K562 (cell line): ENCODE measurements at regions not wholly inside any gene's neighbourhood (a gene's known extent, or its start where the extent isn't known, plus 50 kb on each side); places are given as distances from the start of the nearest gene placed in this dataset.

Experiments used
- ATAC-seq: fragments of 200-7000 bp; cut with Tn5 transposase; 3 replicates; pipeline ENCODE4 v1.9.1; 2020; ENCODE audit warnings: moderate library complexity
- BruUV-seq: library from RNA; stranded (reverse); fragments of 400-500 nt; replicated peaks from 2 replicates; lab custom pipeline; 2021; lab: Mats Ljungman, UMichigan
- CTCF ChIA-PET: fragments of 300-600 bp; formaldehyde crosslinking; extraction: SDS; loops from one replicate; lab custom pipeline; 2021; ENCODE audit warnings: low intra/inter-chr PET ratio; lab: Yijun Ruan, JAX
- POLR2A ChIA-PET: fragments of 300-600, 350-650 bp; sonication (Branson Sonifier 250); formaldehyde crosslinking; extraction: SDS; loops from one replicate; lab custom pipeline; 2021; ENCODE audit warnings: antibody characterized with exemption, inconsistent platforms; lab: Yijun Ruan, JAX
- DNase-seq, 4 experiments: peaks; one replicate each; pipeline versions ENCODE4 v3.0.0 to v3.0.0-alpha.2; 2011 to 2018; ENCODE audit warnings: low spot score in 3 of 4, mixed read lengths in 3 of 4; ENCODE audit errors: extremely low read depth in 1 of 4
- FAIRE-seq: peaks from 2 replicates; lab custom pipeline; 2011; peaks lifted over from hg19 to GRCh38; lab: Jason Lieb, UNC
- H2AFZ ChIP-seq: 2 replicates; pipeline ENCODE4 v1.6.0; 2011; ENCODE audit warnings: low read depth, low read length, control low read depth, inconsistent platforms
- H3K27ac ChIP-seq: fragments of 200-600 bp; 3 replicates; pipeline ENCODE4 v1.8.0; 2011; ENCODE audit warnings: low read depth, mild to moderate bottlenecking, control low read depth, inconsistent platforms, low read length, moderate library complexity, mixed read lengths; ENCODE audit errors: extremely low read depth
- H3K27me3 ChIP-seq, 2 experiments: fragments of 300-600 bp in 1 of 2; 2 replicates in 1 of 2; 3 replicates in 1 of 2; pipeline versions ENCODE4 v1.6.0 to v1.8.0; 2011; ENCODE audit warnings: inconsistent platforms in 2 of 2, low read length in 2 of 2, mild to moderate bottlenecking in 1 of 2, mixed read lengths in 1 of 2, moderate library complexity in 1 of 2; ENCODE audit not compliant: control insufficient read depth in 2 of 2, insufficient read depth in 2 of 2
- H3K36me3 ChIP-seq: fragments of 300-600 bp; 3 replicates; pipeline ENCODE4 v1.8.0; 2011; ENCODE audit warnings: mild to moderate bottlenecking, low read length, inconsistent platforms; ENCODE audit not compliant: control insufficient read depth, insufficient read depth
- H3K4me1 ChIP-seq, 2 experiments: fragments of 200-600 bp in 1 of 2; replicated peaks in 1 of 2; 2 replicates in 1 of 2; 3 replicates in 1 of 2; pipeline versions ENCODE4 v1.5.1 to v1.8.0; 2011; ENCODE audit warnings: inconsistent platforms in 2 of 2, low read length in 2 of 2, mild to moderate bottlenecking in 1 of 2, mixed read lengths in 1 of 2, moderate library complexity in 1 of 2; ENCODE audit not compliant: control insufficient read depth in 2 of 2, insufficient read depth in 2 of 2
- H3K4me2 ChIP-seq: 2 replicates; pipeline ENCODE4 v1.6.1; 2011; ENCODE audit warnings: low read length, control low read depth, inconsistent platforms, mixed read lengths; ENCODE audit not compliant: insufficient read depth
- H3K4me3 ChIP-seq: fragments of 200-600 bp; sonication (generic), shearing (Covaris generic); 2 replicates; pipeline ENCODE4 v1.5.1; 2016; ENCODE audit warnings: control low read depth, inconsistent platforms
- H3K79me2 ChIP-seq: fragments of 200-600 bp; 3 replicates; pipeline ENCODE4 v1.8.0; 2011; ENCODE audit warnings: low read length, inconsistent platforms; ENCODE audit not compliant: control insufficient read depth, insufficient read depth
- H3K9ac ChIP-seq, 2 experiments: 2 replicates each; pipeline versions ENCODE4 v1.6.0 to v1.6.1; 2011; ENCODE audit warnings: low read depth in 2 of 2, low read length in 2 of 2, control low read depth in 1 of 2, inconsistent platforms in 1 of 2, mild to moderate bottlenecking in 1 of 2, mixed read lengths in 1 of 2; ENCODE audit not compliant: insufficient read depth in 1 of 2
- H3K9me1 ChIP-seq: one replicate; pipeline ENCODE4 v1.6.0; 2011; ENCODE audit warnings: inconsistent platforms, mild to moderate bottlenecking, low read length, moderate library complexity; ENCODE audit not compliant: control insufficient read depth, insufficient read depth
- H3K9me3 ChIP-seq: replicated peaks from 2 replicates; pipeline ENCODE4 v1.5.1; 2011; ENCODE audit warnings: low read depth, low read length, inconsistent platforms; ENCODE audit not compliant: control insufficient read depth, insufficient read depth
- H4K20me1 ChIP-seq: replicated peaks from 2 replicates; pipeline ENCODE4 v1.6.1; 2011; ENCODE audit warnings: low read length, inconsistent platforms, mixed read lengths; ENCODE audit not compliant: control insufficient read depth, insufficient read depth
- BCOR ChIP-seq: fragments of 450-650 bp; IDR thresholded peaks from 2 replicates; pipeline ENCODE4 v1.6.1; 2016
- KDM1A ChIP-seq, 2 experiments: fragments of 450-650 bp; IDR thresholded peaks; 2 replicates each; pipeline ENCODE4 v1.6.1; 2016; ENCODE audit warnings: mild to moderate bottlenecking in 2 of 2
- NKRF ChIP-seq: fragments of 450-650 bp; IDR thresholded peaks from 2 replicates; pipeline ENCODE4 v1.6.1; 2016; ENCODE audit warnings: borderline replicate concordance
- RBM25 ChIP-seq: fragments of 200-400 bp; formaldehyde crosslinking; IDR thresholded peaks from 2 replicates; pipeline ENCODE4 v1.6.1; 2018; ENCODE audit warnings: low read length, low read depth, moderate library complexity; ENCODE audit not compliant: severe bottlenecking
- ZNF140 ChIP-seq: fragments of 250-450 bp; sonication (Bioruptor Pico); IDR thresholded peaks from 2 replicates; pipeline ENCODE4 v1.8.0; 2021; ENCODE audit warnings: moderate library complexity, mild to moderate bottlenecking, inconsistent platforms
- ZNF41 ChIP-seq: fragments of 250-450 bp; sonication (Bioruptor Pico); conservative IDR thresholded peaks from 2 replicates; pipeline ENCODE4 v1.4.0; 2020; ENCODE audit warnings: mild to moderate bottlenecking
- ZNF592 ChIP-seq: fragments of 450-650 bp; IDR thresholded peaks from 2 replicates; pipeline ENCODE4 v1.6.1; 2017; ENCODE audit warnings: antibody characterized with exemption, mild to moderate bottlenecking
- WGBS: fragments of 100-300 bp; shearing (Covaris generic); methylation state at CpG from one replicate; pipeline ENCODE4 v1.1.6; 2016; ENCODE audit warnings: low coverage, mixed read lengths; ENCODE audit not compliant: insufficient coverage; ENCODE audit errors: missing lambda C conversion rate; 5-methylcytosine and 5-hydroxymethylcytosine counted together
- in situ Hi-C: fragments of 300-500 bp; cut with MboI; formaldehyde crosslinking; loops from 4 replicates; pipeline ENCODE4 v1.15.0; 2018; ENCODE audit warnings: inconsistent platforms, mixed read lengths
- intact Hi-C: fragments of 100-400 bp; cut with micrococcal nuclease; formaldehyde crosslinking; loops from 2 replicates; pipeline ENCODE4 v1.14.2; 2022

GRCh38 chr6:20025681-20026080, 186.6 kb downstream of the MBOAT1 start:
- FAIRE-seq (no peak), DNase-seq (no peak), ATAC-seq (no peak)
- Histone ChIP-seq H3K4me1 (peaks cover 0 to 5% of the 10 kb centered on the region in 2 experiments; a peak in 2 of 5 replicates), H3K36me3 (no peaks in the 10 kb centered on the region), H3K9me1 (no peaks in the 10 kb centered on the region), H4K20me1 (no peaks in the 10 kb centered on the region), H3K27ac (no peak overlapping the region), H3K4me2 (no peak overlapping the region), H3K9me3 (no peaks in the 10 kb centered on the region), H3K4me3 (no peak overlapping the region), H3K9ac (no peak overlapping the region), H3K79me2 (no peaks in the 10 kb centered on the region), H3K27me3 (peaks cover 0 to 11% of the 10 kb centered on the region in 2 experiments; a peak in 2 of 5 replicates), H2AFZ (no peak overlapping the region)
- ChIA-PET CTCF (no interaction called here), POLR2A (no interaction called here)
- 0% methylated on average over 2 of the region's 2 CpGs for WGBS
- intact Hi-C loops: loop anchor here (5.0 kb wide), 1 partner anchor 53 kb away; no protein-coding TSS in a partner anchor
- no TSS peak for BruUV-seq
- 0 out of 4 replicates have a peak, but pooled peaks have one; percentile 14 to 18 for TF ChIP-seq KDM1A (IDR thresholded peaks at IDR 0.05)
- no peak for TF ChIP-seq ZNF140 (CRISPR knock-in tag)
- peak; percentile 86 for TF ChIP-seq RBM25
- no peak for TF ChIP-seq ZNF592
- TF ChIP-seq ZNF41 (CRISPR knock-in tag): no peak
- peak; percentile 67; the same call in 1 of the 2 replicates for TF ChIP-seq BCOR
- TF ChIP-seq NKRF: no peak
- in situ Hi-C loops: no loop called here
